HL-60 (cell line): ENCODE measurements at regions not wholly inside any gene's neighbourhood (a gene's known extent, or its start where the extent isn't known, plus 50 kb on each side); places are given as distances from the start of the nearest gene placed in this dataset.

Experiments used
- DNase-seq, 2 experiments: peaks; one replicate each; pipeline ENCODE4 v3.0.0-alpha.2; 2010 to 2020; ENCODE audit warnings: low read depth in 1 of 2, low spot score in 1 of 2
- H3K27ac ChIP-seq: fragments of 250-450 bp; sonication (Bioruptor Pico); replicated peaks from 2 replicates; pipeline ENCODE4 v1.5.1; 2020; ENCODE audit warnings: mild to moderate bottlenecking, moderate library complexity
- H3K27me3 ChIP-seq: fragments of 250-450 bp; sonication (Bioruptor Pico); 2 replicates; pipeline ENCODE4 v1.5.1; 2021; ENCODE audit warnings: mild to moderate bottlenecking, moderate library complexity; ENCODE audit not compliant: insufficient read depth, poor library complexity, severe bottlenecking
- H3K4me3 ChIP-seq: replicated peaks from 2 replicates; pipeline ENCODE4 v1.5.1; 2011; ENCODE audit warnings: mild to moderate bottlenecking, control low read depth, low read length; ENCODE audit not compliant: insufficient read depth
- CTCF ChIP-seq: IDR thresholded peaks from one replicate; pipeline ENCODE4 v1.5.1; 2011; ENCODE audit warnings: low read length, control low read depth, inconsistent platforms; ENCODE audit not compliant: insufficient read depth
- GABPA ChIP-seq: IDR thresholded peaks from 2 replicates; pipeline ENCODE4 v1.6.1; 2012; ENCODE audit warnings: low read depth
- POLR2AphosphoS5 ChIP-seq: IDR thresholded peaks from 2 replicates; pipeline ENCODE4 v1.6.1; 2012; ENCODE audit warnings: low read depth
- SPI1 ChIP-seq: IDR thresholded peaks from 2 replicates; pipeline ENCODE4 v1.6.1; 2012; ENCODE audit warnings: low read depth, mild to moderate bottlenecking, borderline replicate concordance
- TF ChIP-seq, protein P1 (sequence below): IDR thresholded peaks from 2 replicates; pipeline ENCODE4 v1.6.1; 2012; ENCODE audit warnings: low read depth; ENCODE audit not compliant: insufficient replicate concordance

DNA sequence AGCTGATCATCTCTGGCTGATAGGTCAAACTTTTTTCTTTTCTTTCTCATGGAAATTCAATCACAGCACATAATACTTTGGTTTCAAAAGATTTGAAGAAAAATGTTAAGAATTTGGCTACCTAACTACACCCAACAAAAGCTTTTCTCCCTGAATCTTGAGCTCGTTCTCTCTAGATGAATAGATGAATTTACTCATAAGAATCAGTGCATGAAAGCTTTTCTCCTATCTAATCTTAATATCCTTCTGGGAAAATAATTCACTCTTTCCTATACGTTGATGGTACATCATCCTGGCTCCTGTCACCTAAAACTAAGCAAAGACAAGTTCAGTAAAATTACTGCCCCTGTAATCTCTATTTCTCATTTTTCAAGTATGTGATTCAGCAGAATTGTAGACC is 1479.1 kb downstream of the DPP10 start:
- no peak for DNase-seq
- Histone ChIP-seq H3K27me3 (no peaks in the 10 kb centered on the region), H3K4me3 (no peak overlapping the region), H3K27ac (no peak overlapping the region)
- TF ChIP-seq, protein P1, sequence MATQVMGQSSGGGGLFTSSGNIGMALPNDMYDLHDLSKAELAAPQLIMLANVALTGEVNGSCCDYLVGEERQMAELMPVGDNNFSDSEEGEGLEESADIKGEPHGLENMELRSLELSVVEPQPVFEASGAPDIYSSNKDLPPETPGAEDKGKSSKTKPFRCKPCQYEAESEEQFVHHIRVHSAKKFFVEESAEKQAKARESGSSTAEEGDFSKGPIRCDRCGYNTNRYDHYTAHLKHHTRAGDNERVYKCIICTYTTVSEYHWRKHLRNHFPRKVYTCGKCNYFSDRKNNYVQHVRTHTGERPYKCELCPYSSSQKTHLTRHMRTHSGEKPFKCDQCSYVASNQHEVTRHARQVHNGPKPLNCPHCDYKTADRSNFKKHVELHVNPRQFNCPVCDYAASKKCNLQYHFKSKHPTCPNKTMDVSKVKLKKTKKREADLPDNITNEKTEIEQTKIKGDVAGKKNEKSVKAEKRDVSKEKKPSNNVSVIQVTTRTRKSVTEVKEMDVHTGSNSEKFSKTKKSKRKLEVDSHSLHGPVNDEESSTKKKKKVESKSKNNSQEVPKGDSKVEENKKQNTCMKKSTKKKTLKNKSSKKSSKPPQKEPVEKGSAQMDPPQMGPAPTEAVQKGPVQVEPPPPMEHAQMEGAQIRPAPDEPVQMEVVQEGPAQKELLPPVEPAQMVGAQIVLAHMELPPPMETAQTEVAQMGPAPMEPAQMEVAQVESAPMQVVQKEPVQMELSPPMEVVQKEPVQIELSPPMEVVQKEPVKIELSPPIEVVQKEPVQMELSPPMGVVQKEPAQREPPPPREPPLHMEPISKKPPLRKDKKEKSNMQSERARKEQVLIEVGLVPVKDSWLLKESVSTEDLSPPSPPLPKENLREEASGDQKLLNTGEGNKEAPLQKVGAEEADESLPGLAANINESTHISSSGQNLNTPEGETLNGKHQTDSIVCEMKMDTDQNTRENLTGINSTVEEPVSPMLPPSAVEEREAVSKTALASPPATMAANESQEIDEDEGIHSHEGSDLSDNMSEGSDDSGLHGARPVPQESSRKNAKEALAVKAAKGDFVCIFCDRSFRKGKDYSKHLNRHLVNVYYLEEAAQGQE = no peak
- no peak for TF ChIP-seq SPI1
- TF ChIP-seq GABPA = no peak
- no peak for TF ChIP-seq POLR2AphosphoS5
- no peak for TF ChIP-seq CTCF

DNA sequence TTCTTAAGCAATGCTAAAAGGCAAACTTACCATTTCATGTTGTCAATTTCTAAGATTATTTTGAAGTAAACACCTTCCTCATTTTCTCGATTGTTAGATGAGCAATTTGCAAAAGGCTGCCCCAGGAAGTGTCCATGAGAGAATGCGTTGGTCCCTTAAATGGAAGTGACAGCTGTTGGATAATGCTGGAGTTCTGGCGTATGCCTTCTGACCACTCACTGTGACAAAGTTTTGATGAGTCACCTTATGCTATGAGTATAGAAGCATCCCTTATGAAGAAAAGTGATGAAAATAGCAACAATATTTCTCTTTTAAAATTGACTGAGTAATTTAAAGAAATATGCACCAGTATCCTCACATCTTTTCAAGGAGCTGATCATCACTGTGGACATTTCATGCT is 1497.5 kb downstream of the DPP10 start:
- Histone ChIP-seq H3K27me3 (no peaks in the 10 kb centered on the region), H3K27ac (no peak overlapping the region), H3K4me3 (no peak overlapping the region)
- no peak for DNase-seq
- TF ChIP-seq CTCF (no peak), GABPA (no peak), SPI1 (no peak), POLR2AphosphoS5 (no peak)
- TF ChIP-seq, protein P1 = no peak

- H3K4me3 ChIP-seq = no peak overlapping the region
- H3K27me3 ChIP-seq = no peaks in the 10 kb centered on the region
- DNase-seq = no peak
- no peak overlapping the region for H3K27ac ChIP-seq
- TF ChIP-seq, protein P1 = no peak
- TF ChIP-seq CTCF (no peak), POLR2AphosphoS5 (no peak), SPI1 (no peak), GABPA (no peak)
These were observed 1500.4 kb downstream of the DPP10 start for GRCh38 chr2:115942800-115943199.
